GM23338 (cell line): ENCODE measurements at regions not wholly inside any gene's neighbourhood (a gene's known extent, or its start where the extent isn't known, plus 50 kb on each side); places are given as distances from the start of the nearest gene placed in this dataset.

Source experiments
- ATAC-seq: fragments of 200-7000 bp; cut with Tn5 transposase; 3 replicates; pipeline ENCODE4 v1.9.1; 2020
- DNase-seq: peaks from one replicate; pipeline ENCODE4 v3.0.0-alpha.2; 2015; ENCODE audit warnings: low spot score
- H2AFZ ChIP-seq: fragments of 200-600 bp; sonication (generic); 2 replicates; pipeline ENCODE4 v1.8.0; 2016; ENCODE audit warnings: antibody characterized with exemption, mild to moderate bottlenecking, moderate library complexity
- H3F3A ChIP-seq: fragments of 200-600 bp; sonication (generic); replicated peaks from 2 replicates; pipeline ENCODE4 v1.8.0; 2017; ENCODE audit warnings: antibody characterized with exemption, mixed run types, low read depth
- H3K27ac ChIP-seq: fragments of 200-600 bp; sonication (generic); 2 replicates; pipeline ENCODE4 v1.6.1; 2016; ENCODE audit warnings: low read depth
- H3K27me3 ChIP-seq: fragments of 200-600 bp; sonication (generic); 2 replicates; pipeline ENCODE4 v1.8.0; 2016; ENCODE audit warnings: mild to moderate bottlenecking, mixed run types, moderate library complexity; ENCODE audit not compliant: insufficient read depth
- H3K36me3 ChIP-seq: fragments of 200-600 bp; sonication (generic); 2 replicates; pipeline ENCODE4 v1.8.0; 2016; ENCODE audit warnings: mild to moderate bottlenecking; ENCODE audit not compliant: insufficient read depth
- H3K4me1 ChIP-seq: fragments of 200-600 bp; sonication (generic); 2 replicates; pipeline ENCODE4 v1.8.0; 2016; ENCODE audit warnings: mild to moderate bottlenecking, moderate library complexity; ENCODE audit not compliant: insufficient read depth
- H3K4me2 ChIP-seq: fragments of 200-600 bp; sonication (generic); 2 replicates; pipeline ENCODE4 v1.7.1; 2017; ENCODE audit warnings: mixed run types
- H3K4me3 ChIP-seq: fragments of 200-600 bp; sonication (generic); 2 replicates; pipeline ENCODE4 v1.6.1; 2016; ENCODE audit warnings: mixed run types
- H3K79me2 ChIP-seq: fragments of 200-600 bp; sonication (generic); replicated peaks from 2 replicates; pipeline ENCODE4 v1.8.0; 2017; ENCODE audit warnings: mild to moderate bottlenecking; ENCODE audit not compliant: insufficient read depth
- H3K9me2 ChIP-seq: fragments of 200-600 bp; sonication (generic); 2 replicates; pipeline ENCODE4 v1.8.0; 2017; ENCODE audit not compliant: insufficient read depth
- H4K20me1 ChIP-seq: fragments of 200-600 bp; sonication (generic); replicated peaks from 2 replicates; pipeline ENCODE4 v1.8.0; 2017; ENCODE audit warnings: mild to moderate bottlenecking; ENCODE audit not compliant: insufficient read depth
- H3K27ac Mint-ChIP-seq: 2 replicates; pipeline ENCODE4 v1.8.0; 2020; ENCODE audit warnings: inconsistent platforms, mild to moderate bottlenecking, moderate library complexity, mixed read lengths
- H3K27me3 Mint-ChIP-seq: 3 replicates; pipeline ENCODE4 v1.8.0; 2022; ENCODE audit warnings: low read depth, mild to moderate bottlenecking, moderate library complexity, mixed read lengths, inconsistent platforms; ENCODE audit not compliant: insufficient read depth, poor library complexity
- H3K36me3 Mint-ChIP-seq: 3 replicates; pipeline ENCODE4 v1.8.0; 2021; ENCODE audit warnings: low read depth, mild to moderate bottlenecking, inconsistent platforms, moderate library complexity, mixed read lengths
- H3K4me1 Mint-ChIP-seq: 3 replicates; pipeline ENCODE4 v1.8.0; 2020; ENCODE audit warnings: mild to moderate bottlenecking, inconsistent platforms, mixed read lengths
- H3K4me3 Mint-ChIP-seq: 3 replicates; pipeline ENCODE4 v1.8.0; 2021; ENCODE audit warnings: moderate library complexity, mild to moderate bottlenecking, inconsistent platforms, mixed read lengths
- H3K9me3 Mint-ChIP-seq: 3 replicates; pipeline ENCODE4 v1.8.0; 2020; ENCODE audit warnings: moderate library complexity, mild to moderate bottlenecking, inconsistent platforms, mixed read lengths
- CREB1 ChIP-seq: fragments of 250-450 bp; sonication (Bioruptor Pico); IDR thresholded peaks from 2 replicates; pipeline ENCODE4 v1.5.0; 2020; ENCODE audit warnings: low read depth, mild to moderate bottlenecking, moderate library complexity
- ETS1 ChIP-seq: IDR thresholded peaks from 2 replicates; pipeline ENCODE4 v1.6.1; 2016; ENCODE audit warnings: antibody characterized with exemption
- EZH2 ChIP-seq: fragments of 200-600 bp; sonication (generic); IDR thresholded peaks from one replicate; pipeline ENCODE4 v1.8.0; 2017; ENCODE audit warnings: antibody characterized with exemption, mild to moderate bottlenecking, low read depth; ENCODE audit not compliant: unreplicated experiment
- EZH2phosphoT487 ChIP-seq: fragments of 200-600 bp; sonication (generic); IDR thresholded peaks from one replicate; pipeline ENCODE4 v1.8.1; 2018; ENCODE audit warnings: antibody characterized with exemption; ENCODE audit not compliant: unreplicated experiment
- JUNB ChIP-seq: IDR thresholded peaks from one replicate; pipeline ENCODE4 v1.6.1; 2016; ENCODE audit warnings: antibody characterized with exemption; ENCODE audit not compliant: unreplicated experiment
- NANOG ChIP-seq: IDR thresholded peaks from 2 replicates; pipeline ENCODE4 v1.6.1; 2016; ENCODE audit warnings: antibody characterized with exemption, borderline replicate concordance
- POLR2AphosphoS5 ChIP-seq: IDR thresholded peaks from 2 replicates; pipeline ENCODE4 v1.6.1; 2016; ENCODE audit warnings: antibody characterized with exemption, low read depth
- REST ChIP-seq: IDR thresholded peaks from one replicate; pipeline ENCODE4 v1.6.1; 2018; ENCODE audit warnings: antibody characterized with exemption; ENCODE audit not compliant: unreplicated experiment
- STAT1 ChIP-seq: IDR thresholded peaks from one replicate; pipeline ENCODE4 v1.6.1; 2016; ENCODE audit warnings: antibody characterized with exemption; ENCODE audit not compliant: unreplicated experiment
- ZNF114 ChIP-seq: fragments of 250-450 bp; sonication (Bioruptor Pico); IDR thresholded peaks from 2 replicates; pipeline ENCODE4 v1.5.0; 2020; ENCODE audit warnings: mild to moderate bottlenecking, moderate library complexity
- ZNF331 ChIP-seq: fragments of 250-450 bp; sonication (Bioruptor Pico); IDR thresholded peaks from 2 replicates; pipeline ENCODE4 v1.5.0; 2020; ENCODE audit warnings: low read depth, mild to moderate bottlenecking, moderate library complexity
- ZNF462 ChIP-seq: fragments of 250-450 bp; sonication (Bioruptor Pico); IDR thresholded peaks from 2 replicates; pipeline ENCODE4 v1.5.0; 2020; ENCODE audit warnings: mild to moderate bottlenecking, moderate library complexity
- TF ChIP-seq, protein P1 (sequence below), 2 experiments: fragments of 200-600 bp in 1 of 2; sonication (generic) in 1 of 2; conservative IDR thresholded peaks; 2 replicates each; pipeline versions ENCODE4 v1.5.1 to v1.6.1; 2016 to 2017; ENCODE audit warnings: antibody characterized with exemption in 2 of 2, low read depth in 2 of 2, mild to moderate bottlenecking in 2 of 2, moderate library complexity in 1 of 2

DNA sequence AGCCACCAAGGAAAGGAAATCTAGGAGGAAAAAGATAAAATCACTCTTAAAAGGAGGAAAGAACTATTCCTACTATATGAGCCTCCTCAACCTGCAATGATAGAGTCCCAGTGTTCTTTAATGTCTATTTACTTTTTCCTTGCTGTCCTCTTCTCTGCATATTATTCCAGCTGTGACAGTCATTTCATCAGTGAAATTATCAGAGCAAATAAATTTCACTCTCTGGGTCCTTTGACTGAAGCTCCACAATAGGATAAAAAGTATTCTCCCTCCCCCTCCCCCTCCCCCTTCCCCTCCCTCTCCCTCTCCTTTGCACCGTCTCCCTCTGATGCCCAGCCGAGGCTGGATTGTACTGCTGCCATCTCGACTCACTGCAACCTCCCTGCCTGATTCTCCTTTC lies 107.5 kb upstream of the DPT start:
- peaks cover 25% of the 10 kb centered on the region for H3K9me3 Mint-ChIP-seq
- Histone ChIP-seq H3K4me2 (no peak overlapping the region), H3K4me3 (no peak overlapping the region), H3K79me2 (no peaks in the 10 kb centered on the region), H3K9me2 (peaks cover 13% of the 10 kb centered on the region; the same call in 1 of the 2 replicates), H3K36me3 (no peaks in the 10 kb centered on the region), H3K4me1 (0 out of 2 replicates have a peak, but pooled peaks cover 7% of the 10 kb centered on the region), H2AFZ (no peak overlapping the region), H3K27me3 (no peaks in the 10 kb centered on the region), H4K20me1 (no peaks in the 10 kb centered on the region), H3K27ac (no peak overlapping the region), H3F3A (no peaks in the 10 kb centered on the region)
- TF ChIP-seq REST (no peak), ZNF331 (no peak), ZNF114 (no peak), EZH2phosphoT487 (no peak), ZNF462 (CRISPR knock-in tag) (no peak), NANOG (no peak), ETS1 (no peak), POLR2AphosphoS5 (no peak), CREB1 (no peak), EZH2 (no peak), JUNB (no peak), STAT1 (no peak)
- TF ChIP-seq, protein P1, sequence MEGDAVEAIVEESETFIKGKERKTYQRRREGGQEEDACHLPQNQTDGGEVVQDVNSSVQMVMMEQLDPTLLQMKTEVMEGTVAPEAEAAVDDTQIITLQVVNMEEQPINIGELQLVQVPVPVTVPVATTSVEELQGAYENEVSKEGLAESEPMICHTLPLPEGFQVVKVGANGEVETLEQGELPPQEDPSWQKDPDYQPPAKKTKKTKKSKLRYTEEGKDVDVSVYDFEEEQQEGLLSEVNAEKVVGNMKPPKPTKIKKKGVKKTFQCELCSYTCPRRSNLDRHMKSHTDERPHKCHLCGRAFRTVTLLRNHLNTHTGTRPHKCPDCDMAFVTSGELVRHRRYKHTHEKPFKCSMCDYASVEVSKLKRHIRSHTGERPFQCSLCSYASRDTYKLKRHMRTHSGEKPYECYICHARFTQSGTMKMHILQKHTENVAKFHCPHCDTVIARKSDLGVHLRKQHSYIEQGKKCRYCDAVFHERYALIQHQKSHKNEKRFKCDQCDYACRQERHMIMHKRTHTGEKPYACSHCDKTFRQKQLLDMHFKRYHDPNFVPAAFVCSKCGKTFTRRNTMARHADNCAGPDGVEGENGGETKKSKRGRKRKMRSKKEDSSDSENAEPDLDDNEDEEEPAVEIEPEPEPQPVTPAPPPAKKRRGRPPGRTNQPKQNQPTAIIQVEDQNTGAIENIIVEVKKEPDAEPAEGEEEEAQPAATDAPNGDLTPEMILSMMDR (conservative IDR thresholded peaks at IDR 0.05; ENCODE audit: low read depth in 2 of 2): no peak
- H3K4me3 Mint-ChIP-seq: no peak overlapping the region
- no peaks in the 10 kb centered on the region for H3K27me3 Mint-ChIP-seq
- no peak overlapping the region for H3K27ac Mint-ChIP-seq
- ATAC-seq: no peak
- peaks cover 18% of the 10 kb centered on the region for H3K4me1 Mint-ChIP-seq
- H3K36me3 Mint-ChIP-seq: 0 out of 3 replicates have a peak, but pooled peaks cover 3% of the 10 kb centered on the region
- no peak for DNase-seq
